ENCODE measurements at regions not wholly inside any gene's neighbourhood (a gene's known extent, or its start where the extent isn't known, plus 50 kb on each side); places are given as distances from the start of the nearest gene placed in this dataset.

GRCh38 chr5:9861666-9862256 is 231.6 kb upstream of the TAS2R1 start:
- no peak for DNase-seq (ENCODE audit: low read depth, low spot score)

- no peak for DNase-seq (ENCODE audit: low read depth, low spot score)
Measured at GRCh38 chr5:9859808-9860207, 229.7 kb upstream of the TAS2R1 start.

DNA sequence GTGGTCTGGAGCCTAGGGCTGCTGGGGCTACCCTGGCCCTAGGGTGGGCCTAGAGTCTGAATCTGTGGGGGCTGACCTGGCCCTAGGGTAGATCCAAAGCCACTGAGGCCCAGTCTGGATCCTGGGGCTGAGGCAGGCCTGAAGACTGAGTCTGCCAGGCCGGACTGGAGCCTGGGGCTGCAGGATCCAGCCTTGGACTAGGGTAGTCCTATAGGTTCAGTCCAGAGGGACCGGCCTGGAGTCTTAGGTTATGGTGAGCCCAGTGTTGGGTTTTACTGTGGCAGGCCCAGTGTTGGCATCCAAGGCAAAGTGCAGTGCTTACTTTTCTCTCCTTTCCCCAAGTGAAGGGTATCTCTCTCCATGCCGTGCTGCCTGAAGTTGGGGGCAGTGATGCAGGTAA is 227.9 kb upstream of the TAS2R1 start:
- DNase-seq (ENCODE audit: low read depth, low spot score), result no peak

GRCh38 chr5:9853309-9853708 is 223.2 kb upstream of the TAS2R1 start:
- no peak for DNase-seq (ENCODE audit: low read depth, low spot score)

GRCh38 chr5:9852671-9853070 is 222.5 kb upstream of the TAS2R1 start:
- DNase-seq (ENCODE audit: low read depth, low spot score), result no peak

DNA sequence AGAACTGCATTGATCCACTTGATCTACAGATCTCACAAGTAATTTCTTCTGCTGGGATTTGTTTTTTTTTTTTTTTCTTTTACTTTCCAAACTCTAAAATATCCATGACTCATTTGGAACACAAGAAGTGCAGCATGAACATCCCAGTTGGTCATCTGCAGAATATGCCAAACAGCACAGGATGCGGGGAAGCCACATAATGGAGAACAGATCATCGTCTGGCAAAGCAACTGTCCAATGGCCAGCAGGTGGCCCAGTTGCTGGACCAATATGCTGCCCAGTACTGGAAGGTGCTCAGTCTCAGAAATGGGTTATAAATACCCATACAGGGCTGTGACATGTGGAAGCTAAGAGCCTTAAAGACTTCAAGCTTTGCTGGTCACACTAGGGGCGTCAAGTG is 221.3 kb upstream of the TAS2R1 start:
- DNase-seq (ENCODE audit: low read depth, low spot score), result no peak

- DNase-seq (ENCODE audit: low read depth, low spot score), result no peak
Measured at GRCh38 chr5:9850456-9850855, 220.3 kb upstream of the TAS2R1 start.

- no peak for DNase-seq (ENCODE audit: low read depth, low spot score)
Measured at GRCh38 chr5:9847631-9848030, 217.5 kb upstream of the TAS2R1 start.

- DNase-seq (ENCODE audit: low read depth, low spot score), result no peak
Measured at GRCh38 chr5:9845185-9845584, 215.0 kb upstream of the TAS2R1 start.

GRCh38 chr5:9841516-9842170 is 211.5 kb upstream of the TAS2R1 start:
- DNase-seq (ENCODE audit: low read depth, low spot score), result no peak

- DNase-seq (ENCODE audit: low read depth, low spot score), result no peak
Measured at GRCh38 chr5:9838916-9839315, 208.8 kb upstream of the TAS2R1 start.

DNA sequence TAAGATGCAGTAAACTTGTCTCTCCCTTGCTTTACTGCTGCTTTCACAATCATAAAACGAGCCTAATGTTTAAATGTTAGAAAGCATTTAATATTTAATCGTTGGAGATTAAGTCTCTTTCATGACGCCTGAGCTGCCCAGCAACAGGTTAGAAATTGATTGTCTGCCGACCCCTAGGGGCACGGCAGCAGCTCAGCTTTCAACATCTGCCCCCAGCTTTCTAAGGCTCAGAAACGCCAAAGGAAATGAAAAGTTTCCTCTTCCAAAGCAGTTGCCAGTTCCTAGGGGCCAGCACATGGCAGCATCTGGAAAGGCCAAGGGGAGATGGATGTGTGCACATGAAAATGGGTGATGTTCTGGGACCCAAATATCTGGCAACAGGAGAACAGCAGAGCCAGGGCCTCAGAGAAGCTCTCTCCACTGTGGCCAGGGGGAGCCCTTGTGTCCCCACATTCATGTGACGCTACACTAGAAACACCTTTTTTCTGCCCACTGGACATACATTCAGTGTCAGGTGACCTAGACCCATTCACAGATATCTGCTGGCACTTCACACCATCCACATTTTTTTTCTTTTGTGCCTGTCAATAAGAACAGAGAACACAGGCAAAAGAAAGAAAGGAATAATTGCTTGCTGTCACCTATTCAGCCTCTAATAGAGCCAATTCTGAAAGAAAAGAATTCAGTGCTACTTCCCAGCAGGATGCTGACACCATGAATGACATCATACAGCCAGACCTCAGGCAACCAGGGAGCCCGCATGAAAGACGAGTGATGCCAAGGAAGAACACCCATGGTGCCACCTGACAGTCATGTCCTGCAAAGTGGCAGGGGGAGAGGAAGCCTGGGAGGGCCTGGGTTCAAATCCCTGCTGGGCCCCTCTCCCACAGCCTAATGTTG is 205.0 kb upstream of the TAS2R1 start:
- no peak for DNase-seq (ENCODE audit: low read depth, low spot score)

DNA sequence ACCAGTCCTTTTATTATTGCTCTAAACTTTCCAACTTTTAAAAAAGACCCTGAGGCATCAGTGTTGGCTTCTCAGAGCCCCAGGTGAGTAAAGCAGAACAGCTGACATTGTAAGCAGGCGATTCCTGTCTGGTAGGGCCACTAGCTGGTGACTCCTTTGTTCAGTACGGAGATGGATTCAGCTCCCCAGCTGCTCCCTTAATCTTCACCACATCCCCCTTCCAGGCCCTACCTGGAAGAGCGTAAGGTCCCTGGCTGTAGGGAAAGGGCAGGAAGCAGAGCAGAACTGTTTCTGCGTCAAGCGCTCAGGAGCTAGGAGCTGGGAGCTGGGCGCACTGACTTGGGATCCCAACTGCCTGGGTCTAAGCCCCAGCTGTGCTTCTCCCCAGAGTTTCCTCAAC is 203.7 kb upstream of the TAS2R1 start:
- no peak for DNase-seq (ENCODE audit: low read depth, low spot score)

- DNase-seq (ENCODE audit: low read depth, low spot score), result no peak
Measured at GRCh38 chr5:9832921-9833320, 202.8 kb upstream of the TAS2R1 start.

GRCh38 chr5:9831823-9832222 is 201.7 kb upstream of the TAS2R1 start:
- no peak for DNase-seq (ENCODE audit: low read depth, low spot score)

GRCh38 chr5:9830184-9830583 is 200.0 kb upstream of the TAS2R1 start:
- no peak for DNase-seq (ENCODE audit: low read depth, low spot score)

- no peak for DNase-seq (ENCODE audit: low read depth, low spot score)
Measured at GRCh38 chr5:9829621-9830020, 199.5 kb upstream of the TAS2R1 start.

DNA sequence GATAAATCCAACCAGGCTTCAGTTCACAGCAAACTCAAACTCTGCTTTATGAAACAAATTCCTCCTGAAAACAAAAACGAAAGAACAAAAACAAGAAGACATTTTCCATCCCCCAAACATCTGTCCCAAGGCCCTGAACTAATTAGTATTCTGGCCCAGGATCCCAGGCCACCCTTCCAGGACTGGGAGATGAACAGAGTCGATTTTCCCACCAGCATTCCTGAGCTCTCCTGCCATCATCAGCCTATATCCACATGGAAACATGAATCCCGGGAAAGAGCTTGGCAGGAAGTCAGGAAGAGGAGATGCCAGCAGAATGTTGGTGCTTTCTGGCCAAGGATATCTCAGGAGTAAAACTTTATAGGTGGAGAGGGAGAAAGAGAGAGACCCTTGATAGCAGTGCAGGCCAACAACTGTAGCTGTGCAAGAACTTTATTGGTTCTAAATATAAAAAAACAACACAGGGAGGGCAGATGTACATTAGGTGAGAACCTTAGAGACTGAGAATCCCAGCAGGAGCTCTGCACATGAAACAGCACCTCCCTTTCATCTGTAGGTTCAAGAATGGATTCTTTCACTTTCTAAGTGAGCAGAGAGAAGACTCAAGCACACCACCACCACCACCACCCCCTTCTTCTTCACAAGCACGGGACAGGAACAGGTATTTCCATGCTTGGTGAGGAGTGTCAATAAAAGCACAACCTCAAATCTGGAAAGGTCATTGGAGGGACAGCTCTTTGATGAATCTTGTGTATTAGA is 190.7 kb upstream of the TAS2R1 start:
- no peak for DNase-seq (ENCODE audit: low read depth, low spot score)

DNA sequence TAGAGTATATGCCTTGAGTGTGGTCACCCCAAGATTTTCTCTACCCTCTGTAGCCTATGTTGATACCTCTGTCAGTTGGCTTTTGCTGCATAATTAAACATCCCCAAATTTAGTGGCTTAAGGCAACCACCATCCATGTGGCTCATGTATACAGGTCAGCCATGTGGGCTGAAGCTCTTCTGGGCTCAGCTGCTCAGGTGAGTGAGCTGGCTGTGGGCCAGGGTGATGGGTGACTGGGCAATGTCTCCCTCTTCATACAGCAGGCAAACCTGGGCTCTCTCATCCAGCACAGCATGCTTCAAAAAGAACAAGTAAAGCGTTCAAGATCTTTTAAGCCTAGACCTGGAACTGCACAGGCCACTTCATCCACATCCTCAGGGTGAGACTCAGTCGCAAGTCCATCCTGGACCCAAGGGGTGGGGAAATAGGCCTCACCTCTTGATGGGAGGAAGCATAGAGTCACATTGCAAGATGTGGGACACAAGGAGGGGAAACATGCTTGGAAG is 188.2 kb upstream of the TAS2R1 start:
- no peak for DNase-seq (ENCODE audit: low read depth, low spot score)

GRCh38 chr5:9817819-9818218 is 187.7 kb upstream of the TAS2R1 start:
- no peak for DNase-seq (ENCODE audit: low read depth, low spot score)

- DNase-seq (ENCODE audit: low read depth, low spot score), result no peak
Measured at GRCh38 chr5:9815051-9815450, 184.9 kb upstream of the TAS2R1 start.

- no peak for DNase-seq (ENCODE audit: low read depth, low spot score)
Measured at GRCh38 chr5:9813305-9813704, 183.2 kb upstream of the TAS2R1 start.
